Endothelial cell of umbilical vein (primary cell): ENCODE measurements at regions not wholly inside any gene's neighbourhood (a gene's known extent, or its start where the extent isn't known, plus 50 kb on each side); places are given as distances from the start of the nearest gene placed in this dataset.

Experiments
- BruUV-seq: library from RNA; stranded (reverse); fragments of 400-500 nt; replicated peaks from 2 replicates; lab custom pipeline; 2021; lab: Mats Ljungman, UMichigan
- CTCF ChIA-PET: fragments of 300-600, 350-600 bp; sonication (Branson Sonifier 250); formaldehyde crosslinking; loops from one replicate; lab custom pipeline; 2021; ENCODE audit warnings: antibody characterized with exemption, inconsistent platforms; lab: Charles Lee
- POLR2A ChIA-PET: fragments of 300-600, 350-600 bp; sonication (Branson Sonifier 250); formaldehyde crosslinking; loops from one replicate; lab custom pipeline; 2021; ENCODE audit warnings: antibody characterized with exemption, inconsistent platforms; lab: Charles Lee
- DNase-seq: peaks from one replicate; pipeline ENCODE4 v3.0.0-alpha.2; 2011; ENCODE audit warnings: low read depth, low spot score
- FAIRE-seq: peaks from 2 replicates; lab custom pipeline; 2011; peaks lifted over from hg19 to GRCh38; lab: Jason Lieb, UNC
- H2AFZ ChIP-seq: 2 replicates; pipeline ENCODE4 v1.6.0; 2012; ENCODE audit warnings: low read depth, low read length, control low read depth, inconsistent platforms
- H3K27ac ChIP-seq: 2 replicates; pipeline ENCODE4 v1.5.1; 2011; ENCODE audit warnings: low read depth, mild to moderate bottlenecking, control low read depth, low read length, moderate library complexity; ENCODE audit not compliant: insufficient read depth
- H3K27me3 ChIP-seq, 2 experiments: 2 replicates each; pipeline versions ENCODE4 v1.6.0 to v1.6.1; 2011; ENCODE audit warnings: low read length in 2 of 2, mixed read lengths in 1 of 2; ENCODE audit not compliant: control insufficient read depth in 2 of 2, insufficient read depth in 2 of 2
- H3K36me3 ChIP-seq, 2 experiments: 2 replicates in 1 of 2; 3 replicates in 1 of 2; pipeline ENCODE4 v1.5.1; 2011; ENCODE audit warnings: low read length in 2 of 2, mild to moderate bottlenecking in 1 of 2, moderate library complexity in 1 of 2; ENCODE audit not compliant: control insufficient read depth in 2 of 2, insufficient read depth in 2 of 2; ENCODE audit errors: extremely low read depth in 1 of 2
- H3K4me1 ChIP-seq: 3 replicates; pipeline ENCODE4 v1.5.1; 2011; ENCODE audit warnings: mild to moderate bottlenecking, low read length; ENCODE audit not compliant: control insufficient read depth, insufficient read depth; ENCODE audit errors: extremely low read depth
- H3K4me2 ChIP-seq: 2 replicates; pipeline ENCODE4 v1.6.1; 2011; ENCODE audit warnings: low read length, control low read depth, mixed read lengths; ENCODE audit not compliant: insufficient read depth
- H3K4me3 ChIP-seq, 3 experiments: fragments of 200-600 bp in 1 of 3; sonication (generic), shearing (Covaris generic) in 1 of 3; replicated peaks in 1 of 3; 2 replicates each; pipeline ENCODE4 v1.5.1; 2011 to 2016; ENCODE audit warnings: control low read depth in 3 of 3, low read length in 3 of 3, mild to moderate bottlenecking in 2 of 3, inconsistent platforms in 1 of 3, low read depth in 1 of 3, moderate library complexity in 1 of 3; ENCODE audit not compliant: insufficient read depth in 1 of 3
- H3K79me2 ChIP-seq: 2 replicates; pipeline ENCODE4 v1.6.0; 2012; ENCODE audit warnings: low read length, inconsistent platforms; ENCODE audit not compliant: control insufficient read depth, insufficient read depth
- H3K9ac ChIP-seq: replicated peaks from 2 replicates; pipeline ENCODE3; 2011; ENCODE audit warnings: low read length, control low read depth; ENCODE audit not compliant: insufficient read depth; ENCODE audit errors: extremely low read depth
- H3K9me1 ChIP-seq: replicated peaks from 3 replicates; pipeline ENCODE4 v1.6.0; 2011; ENCODE audit warnings: mild to moderate bottlenecking, low read length; ENCODE audit not compliant: control insufficient read depth, insufficient read depth; ENCODE audit errors: extremely low read depth
- H3K9me3 ChIP-seq: replicated peaks from 2 replicates; pipeline ENCODE4 v1.5.1; 2012; ENCODE audit warnings: low read length, inconsistent platforms; ENCODE audit not compliant: control insufficient read depth, insufficient read depth
- H4K20me1 ChIP-seq: replicated peaks from 2 replicates; pipeline ENCODE3; 2011; ENCODE audit warnings: mild to moderate bottlenecking, low read length; ENCODE audit not compliant: control insufficient read depth, insufficient read depth; ENCODE audit errors: extremely low read depth
- EZH2 ChIP-seq: IDR thresholded peaks from 2 replicates; pipeline ENCODE4 v1.6.1; 2012; ENCODE audit warnings: borderline replicate concordance, low read depth, mild to moderate bottlenecking, moderate library complexity, low read length, inconsistent platforms; ENCODE audit not compliant: severe bottlenecking
- FOS ChIP-seq: IDR thresholded peaks from 2 replicates; pipeline ENCODE4 v1.6.1; 2011; ENCODE audit warnings: mild to moderate bottlenecking, low read length, moderate library complexity, borderline replicate concordance; ENCODE audit not compliant: insufficient read depth
- GATA2 ChIP-seq: IDR thresholded peaks from 2 replicates; pipeline ENCODE4 v1.7.0; 2011; ENCODE audit warnings: low read depth, mild to moderate bottlenecking, moderate library complexity, mixed read lengths, low read length; ENCODE audit not compliant: insufficient read length, insufficient read depth
- JUN ChIP-seq: IDR thresholded peaks from 2 replicates; pipeline ENCODE4 v1.6.1; 2011; ENCODE audit warnings: borderline replicate concordance, low read depth; ENCODE audit not compliant: insufficient read length, insufficient read depth
- MAX ChIP-seq: IDR thresholded peaks from 2 replicates; pipeline ENCODE4 v1.6.1; 2011; ENCODE audit not compliant: insufficient read depth, insufficient read length
- MYC ChIP-seq: IDR thresholded peaks from one replicate; pipeline ENCODE4 v1.6.1; 2011; ENCODE audit warnings: mild to moderate bottlenecking, low read depth, low read length
- POLR2A ChIP-seq: IDR thresholded peaks from 2 replicates; pipeline ENCODE4 v1.6.1; 2012; ENCODE audit warnings: low read depth, mild to moderate bottlenecking, control low read depth, low read length
- POLR2AphosphoS5 ChIP-seq: IDR thresholded peaks from 2 replicates; pipeline ENCODE4 v1.6.1; 2012; ENCODE audit warnings: low read depth, mild to moderate bottlenecking, control low read depth, low read length, moderate library complexity; ENCODE audit not compliant: insufficient read depth
- dilution Hi-C: fragments of 300-500 bp; cut with MboI; formaldehyde crosslinking; loops from one replicate; pipeline ENCODE4 v1.15.0; 2019; ENCODE audit warnings: low sequenced_read_pairs; ENCODE audit not compliant: extremely low pct_ligation_motif_present
- intact Hi-C: fragments of 100-400 bp; cut with micrococcal nuclease; formaldehyde crosslinking; loops from one replicate; pipeline ENCODE4 v1.10.0; 2022
- TF ChIP-seq, protein P1 (sequence below), 2 donors: IDR thresholded peaks; 1 replicate in 1 of 2; 2 replicates in 1 of 2; pipeline ENCODE4 v1.5.1; 2011; ENCODE audit warnings: low read length in 2 of 2, mild to moderate bottlenecking in 2 of 2, moderate library complexity in 2 of 2, control low read depth in 1 of 2, inconsistent platforms in 1 of 2, low read depth in 1 of 2; ENCODE audit not compliant: insufficient read depth in 1 of 2; ENCODE audit errors: extremely low read depth in 1 of 2

DNA sequence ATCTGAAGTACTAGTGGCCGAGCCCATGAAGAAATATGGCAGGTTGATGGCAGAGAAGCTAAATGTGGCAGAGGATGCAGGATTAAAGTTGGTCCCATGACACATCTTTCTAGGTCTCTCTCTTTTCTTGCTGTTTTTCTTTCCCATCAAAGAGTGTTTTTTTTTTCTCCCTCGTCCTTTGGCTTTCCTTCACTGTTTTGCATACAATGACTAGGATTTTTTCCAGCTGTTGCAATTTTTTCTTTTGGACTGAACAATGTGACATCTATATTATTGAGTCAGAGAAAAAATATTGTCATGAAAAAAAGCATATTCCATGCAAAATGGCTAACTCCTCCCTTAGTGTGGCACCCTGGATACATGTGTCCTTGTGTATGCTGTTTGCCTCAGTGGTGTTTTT is 939.5 kb upstream of the FANCL start:
- Histone ChIP-seq H3K9me3 (peaks cover 1% of the 10 kb centered on the region), H3K4me3 (no peak overlapping the region), H2AFZ (no peak overlapping the region), H3K36me3 (no peaks in the 10 kb centered on the region), H3K9me1 (no peaks in the 10 kb centered on the region), H4K20me1 (no peaks in the 10 kb centered on the region), H3K9ac (no peak overlapping the region), H3K27ac (no peak overlapping the region), H3K27me3 (no peaks in the 10 kb centered on the region), H3K4me2 (no peak overlapping the region), H3K79me2 (no peaks in the 10 kb centered on the region), H3K4me1 (no peaks in the 10 kb centered on the region)
- BruUV-seq: no TSS peak
- ChIA-PET POLR2A (no interaction called here), CTCF (no interaction called here)
- FAIRE-seq (no peak), DNase-seq (no peak)
- dilution Hi-C loops: no loop called here
- TF ChIP-seq JUN: no peak
- TF ChIP-seq POLR2A: no peak
- no peak for TF ChIP-seq FOS
- TF ChIP-seq, protein P1, sequence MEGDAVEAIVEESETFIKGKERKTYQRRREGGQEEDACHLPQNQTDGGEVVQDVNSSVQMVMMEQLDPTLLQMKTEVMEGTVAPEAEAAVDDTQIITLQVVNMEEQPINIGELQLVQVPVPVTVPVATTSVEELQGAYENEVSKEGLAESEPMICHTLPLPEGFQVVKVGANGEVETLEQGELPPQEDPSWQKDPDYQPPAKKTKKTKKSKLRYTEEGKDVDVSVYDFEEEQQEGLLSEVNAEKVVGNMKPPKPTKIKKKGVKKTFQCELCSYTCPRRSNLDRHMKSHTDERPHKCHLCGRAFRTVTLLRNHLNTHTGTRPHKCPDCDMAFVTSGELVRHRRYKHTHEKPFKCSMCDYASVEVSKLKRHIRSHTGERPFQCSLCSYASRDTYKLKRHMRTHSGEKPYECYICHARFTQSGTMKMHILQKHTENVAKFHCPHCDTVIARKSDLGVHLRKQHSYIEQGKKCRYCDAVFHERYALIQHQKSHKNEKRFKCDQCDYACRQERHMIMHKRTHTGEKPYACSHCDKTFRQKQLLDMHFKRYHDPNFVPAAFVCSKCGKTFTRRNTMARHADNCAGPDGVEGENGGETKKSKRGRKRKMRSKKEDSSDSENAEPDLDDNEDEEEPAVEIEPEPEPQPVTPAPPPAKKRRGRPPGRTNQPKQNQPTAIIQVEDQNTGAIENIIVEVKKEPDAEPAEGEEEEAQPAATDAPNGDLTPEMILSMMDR (IDR thresholded peaks at IDR 0.05; ENCODE audit: extremely low read depth in 1 of 2, insufficient read depth in 1 of 2, low read depth in 1 of 2, low read length in 2 of 2): no peak
- TF ChIP-seq MYC: no peak
- no peak for TF ChIP-seq GATA2
- no peak for TF ChIP-seq MAX
- no peak for TF ChIP-seq EZH2
- no peak for TF ChIP-seq POLR2AphosphoS5
- intact Hi-C loops: no loop called here
